ENCODE measurements at regions not wholly inside any gene's neighbourhood (a gene's known extent, or its start where the extent isn't known, plus 50 kb on each side); places are given as distances from the start of the nearest gene placed in this dataset.
"Not testable (repeated sequence)": the region's sequence is repeated elsewhere in the genome, so short reads cannot be mapped to it uniquely, and the experiment has no call there.

DNA sequence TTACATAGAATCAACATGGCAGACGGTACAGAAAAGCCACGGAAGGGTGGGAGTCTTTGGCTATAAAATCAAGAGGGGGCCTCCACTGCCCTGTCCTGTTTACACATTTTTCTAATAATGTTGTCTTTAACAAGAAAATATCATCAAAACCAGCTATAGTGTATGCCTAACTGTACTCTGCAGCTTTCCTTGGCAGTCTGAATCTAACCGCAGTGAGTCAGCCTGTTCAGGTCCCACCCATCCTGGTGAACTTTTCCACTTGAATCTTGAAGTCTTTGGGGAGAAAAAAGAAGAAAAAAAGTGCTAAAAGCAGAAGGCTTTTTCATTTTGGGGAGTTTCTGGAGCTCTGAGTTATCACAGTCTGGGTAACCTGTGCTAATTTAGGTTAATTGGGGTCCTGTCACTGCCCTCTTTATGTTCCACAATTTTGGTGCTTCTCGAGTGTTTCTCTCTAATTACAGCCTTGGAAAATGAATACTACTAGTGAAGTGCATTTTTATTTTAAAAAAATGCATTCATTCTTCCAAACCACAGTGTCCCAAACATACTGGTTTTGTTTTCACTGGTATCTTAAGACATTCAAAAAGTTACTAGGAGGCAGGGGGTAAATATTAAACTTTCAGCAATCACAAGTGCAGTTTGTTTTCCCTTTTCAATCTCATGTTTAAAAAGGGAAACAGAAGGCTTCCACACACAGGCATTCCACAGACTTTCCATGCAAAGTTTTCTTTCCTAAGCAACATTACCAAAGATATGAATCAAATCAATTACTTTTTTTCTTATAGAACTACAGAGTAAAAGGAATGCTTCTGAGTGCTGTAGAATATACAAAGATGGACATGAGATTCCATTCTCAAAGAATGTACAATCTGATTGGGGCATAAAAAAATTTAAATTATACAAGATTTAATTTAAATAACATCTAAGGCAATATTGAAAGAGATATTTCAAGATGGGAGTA, 86.8 kb upstream of the SEC22B start:
- H4K20me1 ChIP-seq (ENCODE audit: insufficient read depth); H3K36me3 ChIP-seq (ENCODE audit: low read depth); H3K79me2 ChIP-seq (ENCODE audit: insufficient read depth); H3F3A ChIP-seq (ENCODE audit: insufficient read depth); H3K9me2 ChIP-seq (ENCODE audit: insufficient read depth); H3K4me2 ChIP-seq (ENCODE audit: unreplicated experiment); H3K27ac ChIP-seq; H3K9ac ChIP-seq; H3K4me3 ChIP-seq; DNase-seq; H3K4me1 ChIP-seq (ENCODE audit: insufficient read depth); H3K27me3 ChIP-seq (replicated peaks; ENCODE audit: insufficient read depth); in situ Hi-C loops (cut with MboI); H3K9me3 ChIP-seq (ENCODE audit: low read depth); H2AFZ ChIP-seq: not testable (repeated sequence)
- no CpG with 5 or more reads among the region's 4 CpGs for WGBS, 2 experiments (ENCODE audit: low coverage in 1 of 2, low lambda C conversion rate in 2 of 2, missing lambda C conversion rate in 2 of 2)

DNA sequence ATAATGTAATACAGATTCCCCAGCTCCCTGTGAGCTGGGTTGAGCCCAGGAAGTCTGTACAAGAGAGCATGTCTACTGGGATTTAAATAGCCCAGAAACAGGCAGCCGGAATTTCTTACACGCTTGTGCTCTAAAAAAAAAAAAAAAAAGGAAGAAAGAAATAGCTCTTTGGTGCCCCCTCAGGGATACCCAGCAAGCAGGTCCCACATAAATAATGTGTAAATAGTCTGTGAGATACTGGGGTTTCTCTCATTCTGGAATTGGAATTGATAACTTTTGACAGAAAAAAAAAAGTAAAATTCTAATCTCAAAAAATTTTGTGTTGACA, 81.4 kb upstream of the SEC22B start:
- DNase-seq; in situ Hi-C loops (cut with MboI); H4K20me1 ChIP-seq (ENCODE audit: insufficient read depth): not testable (repeated sequence)

DNA sequence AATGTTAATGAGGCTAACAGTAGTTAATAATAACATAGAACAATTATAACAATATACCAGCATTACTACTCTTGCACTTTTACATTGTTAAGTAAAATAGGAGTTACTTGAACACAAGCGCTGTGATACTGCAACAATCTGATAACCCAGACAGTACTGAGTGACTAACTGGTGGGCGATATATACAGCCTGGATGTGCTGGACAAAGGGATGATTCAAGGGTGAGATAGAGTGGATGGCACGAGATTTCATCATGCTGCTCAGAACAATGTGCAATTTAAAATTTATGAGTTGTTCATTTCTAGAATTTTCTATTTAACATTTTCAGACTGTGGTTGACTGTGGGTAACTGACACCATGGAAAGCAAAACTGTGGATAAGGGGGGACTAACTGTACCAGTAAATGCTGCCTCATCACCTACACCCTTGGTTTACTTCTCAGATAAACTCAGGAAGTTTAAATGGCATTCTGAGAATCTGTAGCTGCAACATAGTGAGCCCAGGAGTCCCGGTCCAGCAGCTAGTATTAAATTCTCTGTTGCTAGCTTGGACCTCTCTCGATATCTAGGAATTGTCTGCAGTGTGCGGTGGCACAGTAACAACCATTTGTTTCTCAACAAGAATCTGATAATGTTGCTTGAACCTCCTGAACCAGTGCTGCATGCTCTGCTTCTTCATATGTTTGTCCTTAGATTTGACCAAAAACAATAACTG, 80.9 kb upstream of the SEC22B start:
- DNase-seq; H3K4me3 ChIP-seq; H3K27me3 ChIP-seq (replicated peaks; ENCODE audit: insufficient read depth); H3K4me2 ChIP-seq (ENCODE audit: unreplicated experiment); H3K9ac ChIP-seq; H3K9me3 ChIP-seq (ENCODE audit: low read depth); H3K27ac ChIP-seq; H3F3A ChIP-seq (ENCODE audit: insufficient read depth); H3K9me2 ChIP-seq (ENCODE audit: insufficient read depth); H2AFZ ChIP-seq; H3K36me3 ChIP-seq (ENCODE audit: low read depth); in situ Hi-C loops (cut with MboI); H3K4me1 ChIP-seq (ENCODE audit: insufficient read depth); H3K79me2 ChIP-seq (ENCODE audit: insufficient read depth); H4K20me1 ChIP-seq (ENCODE audit: insufficient read depth): not testable (repeated sequence)
- WGBS, 2 experiments (ENCODE audit: low coverage in 1 of 2, low lambda C conversion rate in 2 of 2, missing lambda C conversion rate in 2 of 2) = no CpG with 5 or more reads among the region's 6 CpGs

More for the DNA sequence above, 81.4 kb upstream of the SEC22B start:
- H3K9me2 ChIP-seq (ENCODE audit: insufficient read depth); H3K4me2 ChIP-seq (ENCODE audit: unreplicated experiment); H3K9me3 ChIP-seq (ENCODE audit: low read depth); H3K4me3 ChIP-seq; H3K9ac ChIP-seq; H2AFZ ChIP-seq; H3K27me3 ChIP-seq (replicated peaks; ENCODE audit: insufficient read depth); H3K4me1 ChIP-seq (ENCODE audit: insufficient read depth); H3F3A ChIP-seq (ENCODE audit: insufficient read depth); H3K36me3 ChIP-seq (ENCODE audit: low read depth); H3K79me2 ChIP-seq (ENCODE audit: insufficient read depth): not testable (repeated sequence)
- H3K27ac ChIP-seq = peak overlapping the region; percentile 39; the same call in 1 of the 2 replicates
- WGBS, 2 experiments (ENCODE audit: low coverage in 1 of 2, low lambda C conversion rate in 2 of 2, missing lambda C conversion rate in 2 of 2) = 0% methylated on average over 2 of the region's 2 CpGs; no CpG with 5 or more reads in 1 of the 2 experiments

DNA sequence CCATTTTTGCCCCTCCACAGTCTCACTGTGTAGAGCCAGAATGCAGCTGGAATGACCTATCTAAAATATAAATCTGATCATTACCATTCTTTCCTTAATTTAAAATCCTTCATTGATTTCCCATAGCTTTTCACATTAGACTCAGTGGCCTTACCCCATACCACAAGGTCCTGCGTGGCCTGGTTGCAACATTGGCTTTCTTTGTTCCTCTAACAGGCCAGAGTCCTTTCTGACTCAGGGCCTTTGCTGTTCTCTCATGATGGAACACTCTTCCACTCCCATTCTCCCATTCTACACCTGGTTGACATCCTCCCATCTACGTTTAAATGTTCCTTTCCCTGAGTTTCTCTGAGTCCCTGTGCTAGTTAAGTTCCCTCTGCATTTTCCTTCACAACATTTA, 74.4 kb upstream of the SEC22B start:
- H2AFZ ChIP-seq; H3K79me2 ChIP-seq (ENCODE audit: insufficient read depth); H3K36me3 ChIP-seq (ENCODE audit: low read depth); H3K27me3 ChIP-seq (replicated peaks; ENCODE audit: insufficient read depth); H3F3A ChIP-seq (ENCODE audit: insufficient read depth); in situ Hi-C loops (cut with MboI); DNase-seq; H3K4me1 ChIP-seq (ENCODE audit: insufficient read depth); H3K9me2 ChIP-seq (ENCODE audit: insufficient read depth); H4K20me1 ChIP-seq (ENCODE audit: insufficient read depth); H3K27ac ChIP-seq; H3K9ac ChIP-seq; H3K9me3 ChIP-seq (ENCODE audit: low read depth); H3K4me2 ChIP-seq (ENCODE audit: unreplicated experiment); H3K4me3 ChIP-seq: not testable (repeated sequence)
- WGBS, 2 experiments (ENCODE audit: low coverage in 1 of 2, low lambda C conversion rate in 2 of 2, missing lambda C conversion rate in 2 of 2) = no CpG with 5 or more reads among the region's 2 CpGs

DNA sequence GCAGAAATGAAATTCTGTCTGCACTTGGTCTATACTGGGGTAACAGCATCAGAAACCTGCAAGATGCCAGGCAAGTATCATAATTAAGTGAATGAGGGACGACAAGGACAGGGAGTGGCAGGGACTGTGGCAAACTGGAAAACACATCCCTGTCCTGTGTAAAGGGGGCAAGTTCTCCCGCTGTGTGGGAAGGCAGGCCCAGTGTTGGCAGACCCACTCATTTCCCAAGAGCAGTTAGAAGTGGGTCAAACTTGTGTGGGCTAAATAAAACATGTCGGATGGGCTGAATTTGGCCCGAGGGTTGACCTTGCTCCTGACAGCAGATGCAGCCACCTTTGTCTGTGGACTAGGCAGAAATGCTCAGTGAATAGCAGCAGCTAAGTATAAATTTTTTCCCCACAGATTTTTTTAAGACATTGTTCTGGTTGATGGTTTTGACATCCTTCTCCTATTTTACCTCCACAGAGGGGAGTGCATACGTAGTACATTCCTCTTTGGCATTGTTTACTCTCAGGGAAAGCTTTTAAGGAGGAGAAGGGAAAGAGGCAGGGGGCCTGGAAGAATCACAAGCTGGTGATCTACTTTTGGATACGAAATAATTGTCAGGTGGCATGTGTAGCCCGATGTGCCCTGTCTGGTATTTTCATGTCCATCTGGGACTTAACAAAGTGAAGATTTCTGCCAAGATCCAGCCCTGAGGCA, 72.6 kb upstream of the SEC22B start:
- H3K27ac ChIP-seq; H3K79me2 ChIP-seq (ENCODE audit: insufficient read depth); H3K9ac ChIP-seq; DNase-seq; H3K4me3 ChIP-seq; H3K27me3 ChIP-seq (replicated peaks; ENCODE audit: insufficient read depth); H3K9me3 ChIP-seq (ENCODE audit: low read depth); H3K9me2 ChIP-seq (ENCODE audit: insufficient read depth); H3K4me1 ChIP-seq (ENCODE audit: insufficient read depth); H3K36me3 ChIP-seq (ENCODE audit: low read depth); H3F3A ChIP-seq (ENCODE audit: insufficient read depth); H3K4me2 ChIP-seq (ENCODE audit: unreplicated experiment); H4K20me1 ChIP-seq (ENCODE audit: insufficient read depth); H2AFZ ChIP-seq; in situ Hi-C loops (cut with MboI): not testable (repeated sequence)
- no CpG with 5 or more reads among the region's 7 CpGs for WGBS, 2 experiments (ENCODE audit: low coverage in 1 of 2, low lambda C conversion rate in 2 of 2, missing lambda C conversion rate in 2 of 2)

DNA sequence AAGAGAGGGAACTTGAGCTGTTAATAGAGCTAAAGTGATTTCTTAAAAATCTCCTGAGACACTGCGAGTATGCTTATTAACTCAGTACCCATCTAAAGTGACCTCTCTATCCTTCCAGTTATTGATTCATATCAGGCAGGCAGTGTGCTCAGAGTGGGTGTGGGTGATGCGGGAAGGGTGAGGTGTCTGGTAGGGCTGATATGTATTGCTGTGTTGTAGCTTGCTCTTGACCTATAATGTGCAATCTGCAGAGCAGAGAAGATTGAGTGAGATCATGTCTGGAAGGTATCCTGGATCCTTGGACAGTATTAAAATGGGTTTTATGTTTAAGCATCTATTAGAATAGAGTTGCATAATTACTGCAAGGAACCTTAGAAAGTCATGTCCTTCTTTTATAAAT, 71.9 kb upstream of the SEC22B start:
- H3K4me1 ChIP-seq (ENCODE audit: insufficient read depth); H4K20me1 ChIP-seq (ENCODE audit: insufficient read depth); H3K9me3 ChIP-seq (ENCODE audit: low read depth); H2AFZ ChIP-seq; in situ Hi-C loops (cut with MboI); H3K9ac ChIP-seq; H3F3A ChIP-seq (ENCODE audit: insufficient read depth); H3K27me3 ChIP-seq (replicated peaks; ENCODE audit: insufficient read depth); H3K27ac ChIP-seq; H3K79me2 ChIP-seq (ENCODE audit: insufficient read depth); DNase-seq; H3K36me3 ChIP-seq (ENCODE audit: low read depth); H3K9me2 ChIP-seq (ENCODE audit: insufficient read depth); H3K4me2 ChIP-seq (ENCODE audit: unreplicated experiment); H3K4me3 ChIP-seq: not testable (repeated sequence)
- no CpG with 5 or more reads among the region's 2 CpGs for WGBS, 2 experiments (ENCODE audit: low coverage in 1 of 2, low lambda C conversion rate in 2 of 2, missing lambda C conversion rate in 2 of 2)

DNA sequence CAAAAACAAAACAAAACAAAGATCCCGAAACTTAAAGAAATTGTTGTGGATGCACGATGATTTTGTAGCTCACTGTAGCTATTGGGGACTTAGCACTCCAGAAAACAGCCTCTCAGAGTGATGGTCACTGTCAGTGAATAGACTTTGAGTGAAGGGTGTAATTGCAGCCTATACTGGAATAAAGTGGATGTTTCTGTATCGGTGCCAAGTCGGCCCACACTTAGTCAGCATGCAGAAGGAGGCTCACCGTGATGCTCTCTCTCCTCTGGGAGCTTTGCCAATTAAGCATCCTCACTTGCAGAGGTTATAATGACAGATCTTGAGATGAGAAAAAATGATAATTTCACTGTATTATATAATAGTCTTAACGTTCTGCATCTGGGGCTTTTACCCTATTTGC, 67.5 kb upstream of the SEC22B start:
- H3K4me3 ChIP-seq; H4K20me1 ChIP-seq (ENCODE audit: insufficient read depth); H3K9me3 ChIP-seq (ENCODE audit: low read depth); H3K27ac ChIP-seq; H3K79me2 ChIP-seq (ENCODE audit: insufficient read depth); H2AFZ ChIP-seq; H3K4me1 ChIP-seq (ENCODE audit: insufficient read depth); H3F3A ChIP-seq (ENCODE audit: insufficient read depth); in situ Hi-C loops (cut with MboI); H3K9ac ChIP-seq; H3K27me3 ChIP-seq (replicated peaks; ENCODE audit: insufficient read depth); H3K4me2 ChIP-seq (ENCODE audit: unreplicated experiment); H3K9me2 ChIP-seq (ENCODE audit: insufficient read depth); DNase-seq; H3K36me3 ChIP-seq (ENCODE audit: low read depth): not testable (repeated sequence)
- WGBS, 2 experiments (ENCODE audit: low coverage in 1 of 2, low lambda C conversion rate in 2 of 2, missing lambda C conversion rate in 2 of 2) = 0 to 8% methylated on average over 1 of the region's 6 CpGs
